ENCODE measurements at regions not wholly inside any gene's neighbourhood (a gene's known extent, or its start where the extent isn't known, plus 50 kb on each side); places are given as distances from the start of the nearest gene placed in this dataset.

DNA sequence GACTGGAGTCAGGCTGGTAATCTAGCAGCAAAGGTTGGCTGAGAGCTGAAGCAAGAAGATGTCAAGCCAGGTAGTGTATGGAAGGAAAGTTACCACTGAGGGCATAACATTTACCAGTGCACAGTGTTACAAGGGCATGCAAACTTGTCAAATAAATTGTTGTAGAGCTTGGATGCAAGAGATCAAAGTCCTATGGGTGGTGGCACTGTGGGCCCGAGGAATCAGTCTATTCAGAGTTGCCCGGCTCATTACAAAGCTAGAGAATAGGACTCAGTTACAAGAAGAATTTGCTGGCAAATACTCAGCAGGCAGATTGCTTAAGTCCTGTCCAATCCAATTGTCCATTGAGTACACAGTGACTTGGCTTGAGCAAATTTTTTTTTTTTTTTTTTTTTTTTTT lies 2043.8 kb downstream of the ARAP2 start:
- Histone ChIP-seq H3K27ac (ENCODE audit: low read depth in 2 of 2, low read length in 1 of 2) (no peak overlapping the region), H3K4me1 (ENCODE audit: control insufficient read depth in 2 of 2, insufficient read depth in 2 of 2, low read length in 1 of 2) (no peaks in the 10 kb centered on the region), H3K36me3 (ENCODE audit: control insufficient read depth in 2 of 2, insufficient read depth in 2 of 2, low read length in 1 of 2) (no peaks in the 10 kb centered on the region), H3K27me3 (ENCODE audit: control insufficient read depth in 1 of 2, insufficient read depth in 2 of 2, low read length in 2 of 2) (no peaks in the 10 kb centered on the region), H3K4me3 (ENCODE audit: low read depth in 1 of 2, low read length in 2 of 2) (no peak overlapping the region), H3K9me3 (ENCODE audit: control insufficient read depth in 2 of 2, insufficient read depth in 1 of 2, low read depth in 1 of 2, low read length in 1 of 2) (no peaks in the 10 kb centered on the region)
- 84 to 87% methylated on average over 2 of the region's 2 CpGs for WGBS, 2 donors

GRCh38 chr4:34202154-34202553 lies 2042.2 kb downstream of the ARAP2 start:
- no peaks in the 10 kb centered on the region for H3K9me3 ChIP-seq (ENCODE audit: control insufficient read depth in 2 of 2, insufficient read depth in 1 of 2, low read depth in 1 of 2, low read length in 1 of 2)
- H3K4me3 ChIP-seq (ENCODE audit: low read depth in 1 of 2, low read length in 2 of 2): no peak overlapping the region
- H3K27ac ChIP-seq (ENCODE audit: low read depth in 2 of 2, low read length in 1 of 2): no peak overlapping the region
- no peaks in the 10 kb centered on the region for H3K27me3 ChIP-seq (ENCODE audit: control insufficient read depth in 1 of 2, insufficient read depth in 2 of 2, low read length in 2 of 2)
- no peaks in the 10 kb centered on the region for H3K36me3 ChIP-seq (ENCODE audit: control insufficient read depth in 2 of 2, insufficient read depth in 2 of 2, low read length in 1 of 2)
- no peaks in the 10 kb centered on the region for H3K4me1 ChIP-seq (ENCODE audit: control insufficient read depth in 2 of 2, insufficient read depth in 2 of 2, low read length in 1 of 2)

DNA sequence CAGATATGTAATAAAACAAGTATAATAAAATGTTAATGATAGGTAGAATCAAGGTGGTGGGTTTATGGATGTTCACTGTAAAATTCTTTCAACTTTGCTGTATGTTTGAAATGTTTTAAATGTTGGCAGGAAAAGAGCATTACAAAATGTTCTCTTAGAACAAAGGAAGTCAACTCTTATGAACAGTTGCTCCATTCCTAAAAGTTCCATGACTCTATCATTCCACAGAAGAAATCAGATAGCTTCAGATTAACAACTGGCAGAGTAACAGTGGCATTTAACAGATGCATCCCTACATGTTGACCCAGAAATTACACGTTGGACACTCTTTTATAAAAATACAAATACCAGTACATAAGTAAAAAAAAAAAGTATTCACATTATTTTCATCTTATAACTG lies 2023.7 kb downstream of the ARAP2 start:
- Histone ChIP-seq H3K36me3 (ENCODE audit: control insufficient read depth in 2 of 2, insufficient read depth in 2 of 2, low read length in 1 of 2) (no peaks in the 10 kb centered on the region), H3K27ac (ENCODE audit: low read depth in 2 of 2, low read length in 1 of 2) (no peak overlapping the region), H3K4me3 (ENCODE audit: low read depth in 1 of 2, low read length in 2 of 2) (no peak overlapping the region), H3K27me3 (ENCODE audit: control insufficient read depth in 1 of 2, insufficient read depth in 2 of 2, low read length in 2 of 2) (no peaks in the 10 kb centered on the region), H3K4me1 (ENCODE audit: control insufficient read depth in 2 of 2, insufficient read depth in 2 of 2, low read length in 1 of 2) (no peaks in the 10 kb centered on the region), H3K9me3 (ENCODE audit: control insufficient read depth in 2 of 2, insufficient read depth in 1 of 2, low read depth in 1 of 2, low read length in 1 of 2) (no peaks in the 10 kb centered on the region)
- WGBS, 2 donors: 63 to 64% methylated on average over 1 of the region's 1 CpG

DNA sequence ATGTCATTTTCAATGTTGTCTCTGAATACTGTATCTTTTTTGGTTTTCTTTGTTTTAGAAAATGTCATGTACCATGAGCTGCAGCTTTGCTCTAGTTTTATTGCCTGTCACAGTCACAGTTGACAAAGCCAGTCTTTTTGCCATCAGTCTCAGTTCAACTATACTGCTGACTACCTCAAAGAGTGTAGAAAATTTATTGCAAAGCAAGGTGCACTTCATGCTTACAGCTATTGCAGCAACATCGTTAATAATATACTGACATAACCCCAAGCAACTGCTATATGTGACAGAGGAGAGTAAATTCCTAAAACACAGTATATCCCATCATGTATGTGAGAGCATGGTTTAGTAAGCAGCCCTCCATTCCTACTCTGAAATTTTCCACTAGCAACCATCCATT lies 2022.3 kb downstream of the ARAP2 start:
- Histone ChIP-seq H3K9me3 (ENCODE audit: control insufficient read depth in 2 of 2, insufficient read depth in 1 of 2, low read depth in 1 of 2, low read length in 1 of 2) (no peaks in the 10 kb centered on the region), H3K4me3 (ENCODE audit: low read depth in 1 of 2, low read length in 2 of 2) (no peak overlapping the region), H3K27ac (ENCODE audit: low read depth in 2 of 2, low read length in 1 of 2) (no peak overlapping the region), H3K27me3 (ENCODE audit: control insufficient read depth in 1 of 2, insufficient read depth in 2 of 2, low read length in 2 of 2) (no peaks in the 10 kb centered on the region), H3K36me3 (ENCODE audit: control insufficient read depth in 2 of 2, insufficient read depth in 2 of 2, low read length in 1 of 2) (no peaks in the 10 kb centered on the region), H3K4me1 (ENCODE audit: control insufficient read depth in 2 of 2, insufficient read depth in 2 of 2, low read length in 1 of 2) (no peaks in the 10 kb centered on the region)
- WGBS, 2 donors: 81 to 88% methylated on average over 1 of the region's 1 CpG

DNA sequence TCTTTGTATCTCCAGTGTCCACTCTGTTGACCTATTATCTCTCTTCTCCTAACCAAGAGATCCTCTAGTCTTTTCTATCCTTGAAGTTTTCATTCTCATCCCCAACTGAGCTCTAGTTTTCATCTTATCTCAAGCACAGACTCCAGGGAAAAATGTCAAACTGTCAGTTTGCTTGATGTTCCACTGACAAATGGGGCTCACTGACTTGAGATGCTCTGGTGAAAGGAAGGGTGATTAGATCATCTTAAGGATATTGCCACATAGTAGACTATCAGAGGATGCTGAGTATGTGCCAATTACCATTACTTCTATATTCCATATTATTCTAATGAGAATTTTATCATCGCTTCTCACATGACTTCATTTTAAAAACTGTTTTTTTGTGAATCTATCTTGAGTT lies 2008.2 kb downstream of the ARAP2 start:
- 88 to 90% methylated on average over 1 of the region's 1 CpG for WGBS, 2 donors
- H3K9me3 ChIP-seq (ENCODE audit: control insufficient read depth in 2 of 2, insufficient read depth in 1 of 2, low read depth in 1 of 2, low read length in 1 of 2): no peaks in the 10 kb centered on the region
- H3K36me3 ChIP-seq (ENCODE audit: control insufficient read depth in 2 of 2, insufficient read depth in 2 of 2, low read length in 1 of 2): no peaks in the 10 kb centered on the region
- no peaks in the 10 kb centered on the region for H3K27me3 ChIP-seq (ENCODE audit: control insufficient read depth in 1 of 2, insufficient read depth in 2 of 2, low read length in 2 of 2)
- no peaks in the 10 kb centered on the region for H3K4me1 ChIP-seq (ENCODE audit: control insufficient read depth in 2 of 2, insufficient read depth in 2 of 2, low read length in 1 of 2)
- H3K4me3 ChIP-seq (ENCODE audit: low read depth in 1 of 2, low read length in 2 of 2): no peak overlapping the region
- no peak overlapping the region for H3K27ac ChIP-seq (ENCODE audit: low read depth in 2 of 2, low read length in 1 of 2)

DNA sequence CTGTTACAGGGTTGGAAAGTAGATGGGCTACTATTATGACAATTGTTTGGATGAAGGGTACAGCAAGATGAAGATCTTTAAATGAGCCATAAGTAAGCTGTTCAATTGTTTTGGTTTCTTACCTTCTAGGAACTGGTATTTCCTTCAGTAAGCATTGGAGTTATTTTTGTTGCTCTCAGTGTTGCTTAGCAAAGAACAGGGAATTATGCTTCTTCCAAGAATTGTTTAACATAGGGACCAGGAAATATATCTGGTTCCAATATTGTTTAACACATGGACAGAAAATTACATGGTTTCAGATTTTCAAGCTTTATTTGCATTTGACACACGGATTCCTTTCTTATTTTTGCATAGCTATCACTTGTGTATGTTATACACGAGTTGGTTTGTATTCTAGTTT lies 1999.0 kb downstream of the ARAP2 start:
- H3K27ac ChIP-seq (ENCODE audit: low read depth in 2 of 2, low read length in 1 of 2): no peak overlapping the region
- H3K27me3 ChIP-seq (ENCODE audit: control insufficient read depth in 1 of 2, insufficient read depth in 2 of 2, low read length in 2 of 2): no peaks in the 10 kb centered on the region
- WGBS, 2 donors: 66 to 78% methylated on average over 2 of the region's 2 CpGs
- H3K36me3 ChIP-seq (ENCODE audit: control insufficient read depth in 2 of 2, insufficient read depth in 2 of 2, low read length in 1 of 2): no peaks in the 10 kb centered on the region
- no peaks in the 10 kb centered on the region for H3K4me1 ChIP-seq (ENCODE audit: control insufficient read depth in 2 of 2, insufficient read depth in 2 of 2, low read length in 1 of 2)
- H3K4me3 ChIP-seq (ENCODE audit: low read depth in 1 of 2, low read length in 2 of 2): no peak overlapping the region
- no peaks in the 10 kb centered on the region for H3K9me3 ChIP-seq (ENCODE audit: control insufficient read depth in 2 of 2, insufficient read depth in 1 of 2, low read depth in 1 of 2, low read length in 1 of 2)

DNA sequence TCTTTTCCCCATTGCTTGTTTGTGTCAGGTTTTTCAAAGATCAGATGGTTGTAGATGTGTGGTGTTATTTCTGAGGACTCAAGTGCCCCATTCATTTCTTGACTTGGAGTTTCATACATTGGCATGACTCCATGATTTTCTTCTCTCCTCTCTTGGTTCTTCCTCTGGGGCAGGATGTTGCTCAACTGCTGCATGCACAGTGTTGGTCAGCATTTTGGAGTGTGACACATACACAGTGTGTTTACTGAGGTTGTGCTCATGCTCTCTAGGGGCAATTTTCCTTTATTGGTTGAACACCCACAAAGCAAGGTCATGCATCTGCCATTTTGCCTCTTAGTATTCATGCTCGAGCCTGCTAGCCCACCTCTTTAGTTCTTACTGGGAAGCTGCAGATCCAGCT lies 1993.8 kb downstream of the ARAP2 start:
- Histone ChIP-seq H3K27ac (ENCODE audit: low read depth in 2 of 2, low read length in 1 of 2) (no peak overlapping the region), H3K36me3 (ENCODE audit: control insufficient read depth in 2 of 2, insufficient read depth in 2 of 2, low read length in 1 of 2) (no peaks in the 10 kb centered on the region), H3K4me3 (ENCODE audit: low read depth in 1 of 2, low read length in 2 of 2) (no peak overlapping the region), H3K4me1 (ENCODE audit: control insufficient read depth in 2 of 2, insufficient read depth in 2 of 2, low read length in 1 of 2) (no peaks in the 10 kb centered on the region), H3K9me3 (ENCODE audit: control insufficient read depth in 2 of 2, insufficient read depth in 1 of 2, low read depth in 1 of 2, low read length in 1 of 2) (no peaks in the 10 kb centered on the region), H3K27me3 (ENCODE audit: control insufficient read depth in 1 of 2, insufficient read depth in 2 of 2, low read length in 2 of 2) (no peaks in the 10 kb centered on the region)
- 73 to 82% methylated on average over 1 of the region's 1 CpG for WGBS, 2 donors

GRCh38 chr4:34253239-34253638 lies 1991.1 kb downstream of the ARAP2 start:
- Histone ChIP-seq H3K4me1 (ENCODE audit: control insufficient read depth in 2 of 2, insufficient read depth in 2 of 2, low read length in 1 of 2) (no peaks in the 10 kb centered on the region), H3K4me3 (ENCODE audit: low read depth in 1 of 2, low read length in 2 of 2) (no peak overlapping the region), H3K27me3 (ENCODE audit: control insufficient read depth in 1 of 2, insufficient read depth in 2 of 2, low read length in 2 of 2) (no peaks in the 10 kb centered on the region), H3K36me3 (ENCODE audit: control insufficient read depth in 2 of 2, insufficient read depth in 2 of 2, low read length in 1 of 2) (no peaks in the 10 kb centered on the region), H3K9me3 (ENCODE audit: control insufficient read depth in 2 of 2, insufficient read depth in 1 of 2, low read depth in 1 of 2, low read length in 1 of 2) (no peaks in the 10 kb centered on the region), H3K27ac (ENCODE audit: low read depth in 2 of 2, low read length in 1 of 2) (no peak overlapping the region)

- WGBS, 2 donors: 69 to 72% methylated on average over 2 of the region's 2 CpGs
- H3K9me3 ChIP-seq (ENCODE audit: control insufficient read depth in 2 of 2, insufficient read depth in 1 of 2, low read depth in 1 of 2, low read length in 1 of 2): peaks cover 0 to 3% of the 10 kb centered on the region in 2 donors
- no peaks in the 10 kb centered on the region for H3K36me3 ChIP-seq (ENCODE audit: control insufficient read depth in 2 of 2, insufficient read depth in 2 of 2, low read length in 1 of 2)
- H3K27ac ChIP-seq (ENCODE audit: low read depth in 2 of 2, low read length in 1 of 2): no peak overlapping the region
- H3K4me1 ChIP-seq (ENCODE audit: control insufficient read depth in 2 of 2, insufficient read depth in 2 of 2, low read length in 1 of 2): no peaks in the 10 kb centered on the region
- H3K27me3 ChIP-seq (ENCODE audit: control insufficient read depth in 1 of 2, insufficient read depth in 2 of 2, low read length in 2 of 2): no peaks in the 10 kb centered on the region
- no peak overlapping the region for H3K4me3 ChIP-seq (ENCODE audit: low read depth in 1 of 2, low read length in 2 of 2)
Observed at GRCh38 chr4:34258176-34258575, 1986.1 kb downstream of the ARAP2 start.

DNA sequence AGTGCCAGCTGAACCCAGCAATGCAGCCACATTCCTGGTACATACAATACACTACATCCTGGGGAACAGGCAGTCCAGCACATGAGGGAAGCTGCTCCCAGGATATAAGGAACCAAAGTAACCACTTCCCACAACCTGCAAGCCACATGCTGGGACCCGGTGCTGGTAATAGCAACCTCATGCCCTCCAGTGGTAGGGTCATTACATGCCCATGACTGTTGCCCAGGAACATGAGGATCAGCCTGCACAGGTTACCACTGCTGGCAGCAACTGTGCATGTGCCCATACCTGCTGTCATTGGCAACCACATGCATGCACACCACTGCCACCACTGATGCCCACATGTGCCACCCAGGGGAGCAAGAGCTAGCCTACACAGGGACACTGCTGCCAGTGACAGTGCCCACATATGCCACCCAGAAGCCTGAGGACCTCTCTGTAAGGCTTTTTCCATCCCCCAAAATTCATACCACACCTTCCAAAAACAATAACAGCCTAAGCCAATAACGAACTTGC lies 1982.5 kb downstream of the ARAP2 start:
- H3K36me3 ChIP-seq (ENCODE audit: control insufficient read depth in 2 of 2, insufficient read depth in 2 of 2, low read length in 1 of 2): no peaks in the 10 kb centered on the region
- H3K4me1 ChIP-seq (ENCODE audit: control insufficient read depth in 2 of 2, insufficient read depth in 2 of 2, low read length in 1 of 2): no peaks in the 10 kb centered on the region
- WGBS, 2 donors: 69 to 72% methylated on average over 2 of the region's 2 CpGs
- no peak overlapping the region for H3K4me3 ChIP-seq (ENCODE audit: low read depth in 1 of 2, low read length in 2 of 2)
- no peak overlapping the region for H3K27ac ChIP-seq (ENCODE audit: low read depth in 2 of 2, low read length in 1 of 2)
- peaks cover 0 to 5% of the 10 kb centered on the region in 2 donors for H3K9me3 ChIP-seq (ENCODE audit: control insufficient read depth in 2 of 2, insufficient read depth in 1 of 2, low read depth in 1 of 2, low read length in 1 of 2)
- H3K27me3 ChIP-seq (ENCODE audit: control insufficient read depth in 1 of 2, insufficient read depth in 2 of 2, low read length in 2 of 2): no peaks in the 10 kb centered on the region

Data from esophagus (tissue), 2 donors.